ENCODE measurements at regions not wholly inside any gene's neighbourhood (a gene's known extent, or its start where the extent isn't known, plus 50 kb on each side); places are given as distances from the start of the nearest gene placed in this dataset.

DNA sequence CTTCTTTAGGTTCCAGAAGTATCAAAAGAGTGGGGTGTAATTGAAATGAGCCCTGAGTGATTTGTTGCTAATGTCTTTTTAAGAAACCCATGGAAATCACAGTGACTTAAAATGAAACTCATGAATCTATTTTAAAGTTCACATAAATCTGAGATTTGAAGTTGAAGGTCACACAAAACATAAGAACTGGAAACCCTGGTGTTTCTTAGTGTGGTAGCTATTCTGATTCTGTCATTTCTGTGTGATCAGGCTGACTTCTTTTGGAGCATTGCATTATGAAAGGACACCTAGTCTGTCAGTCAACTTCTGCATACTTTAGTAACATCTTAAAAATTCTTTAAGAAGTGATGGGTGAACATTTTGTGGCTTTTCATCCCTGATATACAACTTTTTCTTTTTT is 448.8 kb downstream of the TLE4 start:
- ChIA-PET CTCF (no interaction called here), POLR2A (no interaction called here)
- DNase-seq (ENCODE audit: unreplicated experiment) = no peak
- Mint-ChIP-seq H3K9me3 (ENCODE audit: unreplicated experiment) (no peaks in the 10 kb centered on the region), H3K36me3 (ENCODE audit: insufficient read depth, unreplicated experiment) (no peaks in the 10 kb centered on the region), H3K27me3 (ENCODE audit: insufficient read depth, unreplicated experiment) (no peaks in the 10 kb centered on the region), H3K4me3 (ENCODE audit: unreplicated experiment) (no peak overlapping the region), H3K27ac (ENCODE audit: low read depth, unreplicated experiment) (no peak overlapping the region), H3K4me1 (ENCODE audit: insufficient read depth, unreplicated experiment) (no peaks in the 10 kb centered on the region)
- TF ChIP-seq, protein P1, sequence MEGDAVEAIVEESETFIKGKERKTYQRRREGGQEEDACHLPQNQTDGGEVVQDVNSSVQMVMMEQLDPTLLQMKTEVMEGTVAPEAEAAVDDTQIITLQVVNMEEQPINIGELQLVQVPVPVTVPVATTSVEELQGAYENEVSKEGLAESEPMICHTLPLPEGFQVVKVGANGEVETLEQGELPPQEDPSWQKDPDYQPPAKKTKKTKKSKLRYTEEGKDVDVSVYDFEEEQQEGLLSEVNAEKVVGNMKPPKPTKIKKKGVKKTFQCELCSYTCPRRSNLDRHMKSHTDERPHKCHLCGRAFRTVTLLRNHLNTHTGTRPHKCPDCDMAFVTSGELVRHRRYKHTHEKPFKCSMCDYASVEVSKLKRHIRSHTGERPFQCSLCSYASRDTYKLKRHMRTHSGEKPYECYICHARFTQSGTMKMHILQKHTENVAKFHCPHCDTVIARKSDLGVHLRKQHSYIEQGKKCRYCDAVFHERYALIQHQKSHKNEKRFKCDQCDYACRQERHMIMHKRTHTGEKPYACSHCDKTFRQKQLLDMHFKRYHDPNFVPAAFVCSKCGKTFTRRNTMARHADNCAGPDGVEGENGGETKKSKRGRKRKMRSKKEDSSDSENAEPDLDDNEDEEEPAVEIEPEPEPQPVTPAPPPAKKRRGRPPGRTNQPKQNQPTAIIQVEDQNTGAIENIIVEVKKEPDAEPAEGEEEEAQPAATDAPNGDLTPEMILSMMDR (IDR thresholded peaks at IDR 0.05; ENCODE audit: unreplicated experiment) = no peak
- BruUV-seq (replicated peaks) = no TSS peak
- intact Hi-C loops (cut with micrococcal nuclease) = no loop called here

DNA sequence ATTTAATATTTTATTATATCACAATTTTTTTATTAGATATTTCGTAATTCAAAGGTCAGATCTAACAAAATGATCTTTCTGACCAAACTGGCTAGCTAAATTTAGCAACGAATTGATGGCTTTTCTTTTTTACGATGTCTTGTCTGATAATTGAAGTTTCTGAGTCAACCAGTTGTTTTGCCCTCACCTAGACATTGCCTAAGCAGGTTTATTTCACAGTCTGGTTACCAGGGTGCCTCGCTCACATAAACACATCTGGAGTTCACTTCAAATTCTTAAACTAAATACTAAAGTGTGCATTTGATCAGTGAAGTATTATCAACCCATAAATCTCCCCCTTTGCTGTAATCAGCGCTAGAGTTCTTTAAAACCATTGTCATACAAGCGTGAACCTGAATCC is 448.3 kb downstream of the TLE4 start:
- Mint-ChIP-seq H3K9me3 (ENCODE audit: unreplicated experiment) (no peaks in the 10 kb centered on the region), H3K27me3 (ENCODE audit: insufficient read depth, unreplicated experiment) (no peaks in the 10 kb centered on the region), H3K4me3 (ENCODE audit: unreplicated experiment) (no peak overlapping the region), H3K4me1 (ENCODE audit: insufficient read depth, unreplicated experiment) (no peaks in the 10 kb centered on the region), H3K36me3 (ENCODE audit: insufficient read depth, unreplicated experiment) (no peaks in the 10 kb centered on the region), H3K27ac (ENCODE audit: low read depth, unreplicated experiment) (no peak overlapping the region)
- intact Hi-C loops (cut with micrococcal nuclease) = no loop called here
- ChIA-PET CTCF (no interaction called here), POLR2A (no interaction called here)
- no TSS peak for BruUV-seq (replicated peaks)
- TF ChIP-seq, protein P1 (IDR thresholded peaks at IDR 0.05; ENCODE audit: unreplicated experiment) = no peak
- no peak for DNase-seq (ENCODE audit: unreplicated experiment)

DNA sequence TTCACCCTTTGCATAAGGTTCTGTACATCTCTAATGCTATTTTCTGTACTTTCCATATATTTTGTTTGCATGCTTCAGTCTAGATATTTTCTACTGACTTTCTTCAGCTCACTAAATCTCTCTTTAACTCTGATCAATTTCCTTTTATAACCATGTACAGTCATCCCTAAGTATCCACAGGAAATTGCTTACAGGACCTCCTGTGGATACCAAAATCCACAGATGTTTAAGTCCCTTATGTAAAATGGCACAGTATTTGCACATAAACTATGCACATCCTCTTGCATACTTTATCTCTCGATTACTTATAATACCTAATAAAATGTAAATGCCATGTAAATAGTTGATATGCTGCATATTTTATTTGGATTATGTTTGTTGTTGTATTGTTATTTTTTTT is 442.1 kb downstream of the TLE4 start:
- Mint-ChIP-seq H3K36me3 (ENCODE audit: insufficient read depth, unreplicated experiment) (no peaks in the 10 kb centered on the region), H3K9me3 (ENCODE audit: unreplicated experiment) (no peaks in the 10 kb centered on the region), H3K4me3 (ENCODE audit: unreplicated experiment) (no peak overlapping the region), H3K27me3 (ENCODE audit: insufficient read depth, unreplicated experiment) (no peaks in the 10 kb centered on the region), H3K27ac (ENCODE audit: low read depth, unreplicated experiment) (no peak overlapping the region), H3K4me1 (ENCODE audit: insufficient read depth, unreplicated experiment) (no peaks in the 10 kb centered on the region)
- BruUV-seq (replicated peaks) = no TSS peak
- CTCF ChIA-PET = no interaction called here
- intact Hi-C loops (cut with micrococcal nuclease) = no loop called here
- no peak for DNase-seq (ENCODE audit: unreplicated experiment)
- TF ChIP-seq, protein P1 (IDR thresholded peaks at IDR 0.05; ENCODE audit: unreplicated experiment) = no peak
- POLR2A ChIA-PET = no interaction called here

DNA sequence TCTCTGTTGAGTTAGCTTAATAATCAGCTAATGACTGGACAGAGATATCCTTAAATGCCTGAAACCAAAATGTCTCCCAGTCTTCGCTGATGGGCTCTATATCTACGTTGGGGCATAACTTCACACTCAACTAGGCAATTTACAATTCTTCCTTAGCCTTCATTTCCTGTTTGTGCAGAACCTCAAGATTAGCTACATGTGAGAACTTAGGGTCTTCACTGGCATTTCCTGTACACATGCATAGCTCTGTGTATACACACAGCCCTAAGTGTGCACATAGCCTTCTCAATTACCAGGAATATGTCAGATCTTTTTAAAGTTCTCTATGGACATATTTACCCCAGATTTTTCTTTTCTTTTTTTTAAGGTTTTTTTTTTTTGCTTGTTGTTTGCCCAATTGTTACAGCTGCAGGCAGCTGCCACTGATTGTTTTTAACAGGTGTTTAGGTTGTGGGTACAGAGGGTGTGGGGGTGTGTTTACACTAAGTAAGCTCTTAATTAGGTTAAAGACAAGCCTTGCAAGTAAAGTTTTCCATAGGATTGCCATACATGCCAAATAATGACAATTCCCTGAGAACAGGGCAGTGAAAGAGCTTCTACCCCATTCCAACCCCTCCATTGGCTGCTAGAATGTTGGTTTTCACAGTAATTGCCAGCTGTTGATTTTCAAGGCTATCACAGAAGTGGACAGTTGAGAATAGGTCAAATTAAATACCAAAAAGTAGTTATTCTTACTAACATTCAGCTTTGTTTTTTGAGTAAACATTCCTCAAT is 441.0 kb downstream of the TLE4 start:
- CTCF ChIA-PET = interaction anchor here (0.6 to 0.7 kb wide), 2 partner anchors 36 to 49 kb away, joined by 3 read pairs; no protein-coding TSS in a partner anchor
- no peaks in the 10 kb centered on the region for H3K9me3 Mint-ChIP-seq (ENCODE audit: unreplicated experiment)

More for the DNA sequence above, 441.0 kb downstream of the TLE4 start:
- no peak overlapping the region for H3K4me3 Mint-ChIP-seq (ENCODE audit: unreplicated experiment)
- POLR2A ChIA-PET = interaction anchor here (0.6 kb wide), 1 partner anchor 9 kb away, joined by 3 read pairs; no protein-coding TSS in a partner anchor
- intact Hi-C loops (cut with micrococcal nuclease) = no loop called here
- DNase-seq (ENCODE audit: unreplicated experiment) = no peak
- no peaks in the 10 kb centered on the region for H3K36me3 Mint-ChIP-seq (ENCODE audit: insufficient read depth, unreplicated experiment)
- no peak overlapping the region for H3K27ac Mint-ChIP-seq (ENCODE audit: low read depth, unreplicated experiment)
- no peaks in the 10 kb centered on the region for H3K27me3 Mint-ChIP-seq (ENCODE audit: insufficient read depth, unreplicated experiment)
- TF ChIP-seq, protein P1 (IDR thresholded peaks at IDR 0.05; ENCODE audit: unreplicated experiment) = no peak
- BruUV-seq (replicated peaks) = no TSS peak
- no peaks in the 10 kb centered on the region for H3K4me1 Mint-ChIP-seq (ENCODE audit: insufficient read depth, unreplicated experiment)

Data from MCF 10A (cell line).